Nephron (organoid): ENCODE measurements at regions not wholly inside any gene's neighbourhood (a gene's known extent, or its start where the extent isn't known, plus 50 kb on each side); places are given as distances from the start of the nearest gene placed in this dataset.

Experiments
- H3K27ac Mint-ChIP-seq, 3 experiments: 2 replicates each; pipeline ENCODE4 v1.8.0; 2020; ENCODE audit warnings: mixed read lengths in 3 of 3, mild to moderate bottlenecking in 2 of 3, moderate library complexity in 1 of 3
- H3K27me3 Mint-ChIP-seq: 2 replicates; pipeline ENCODE4 v1.8.0; 2021; ENCODE audit warnings: low read depth, mild to moderate bottlenecking, moderate library complexity, mixed read lengths
- H3K36me3 Mint-ChIP-seq: 2 replicates; pipeline ENCODE4 v1.8.0; 2020; ENCODE audit warnings: low read depth, mixed read lengths
- H3K4me1 Mint-ChIP-seq: 2 replicates; pipeline ENCODE4 v1.8.0; 2020; ENCODE audit warnings: mixed read lengths
- H3K4me3 Mint-ChIP-seq, 3 experiments: 2 replicates each; pipeline ENCODE4 v1.8.0; 2020; ENCODE audit warnings: mild to moderate bottlenecking in 3 of 3, mixed read lengths in 3 of 3, moderate library complexity in 2 of 3
- H3K9me3 Mint-ChIP-seq: 2 replicates; pipeline ENCODE4 v1.8.0; 2020; ENCODE audit warnings: mixed read lengths
- TF ChIP-seq, protein P1 (sequence below), 3 experiments: fragments of 200-600 bp; sonication (generic); IDR thresholded peaks; one replicate each; pipeline ENCODE4 v1.5.0; 2021; ENCODE audit warnings: antibody characterized with exemption in 3 of 3; ENCODE audit not compliant: unreplicated experiment in 3 of 3

DNA sequence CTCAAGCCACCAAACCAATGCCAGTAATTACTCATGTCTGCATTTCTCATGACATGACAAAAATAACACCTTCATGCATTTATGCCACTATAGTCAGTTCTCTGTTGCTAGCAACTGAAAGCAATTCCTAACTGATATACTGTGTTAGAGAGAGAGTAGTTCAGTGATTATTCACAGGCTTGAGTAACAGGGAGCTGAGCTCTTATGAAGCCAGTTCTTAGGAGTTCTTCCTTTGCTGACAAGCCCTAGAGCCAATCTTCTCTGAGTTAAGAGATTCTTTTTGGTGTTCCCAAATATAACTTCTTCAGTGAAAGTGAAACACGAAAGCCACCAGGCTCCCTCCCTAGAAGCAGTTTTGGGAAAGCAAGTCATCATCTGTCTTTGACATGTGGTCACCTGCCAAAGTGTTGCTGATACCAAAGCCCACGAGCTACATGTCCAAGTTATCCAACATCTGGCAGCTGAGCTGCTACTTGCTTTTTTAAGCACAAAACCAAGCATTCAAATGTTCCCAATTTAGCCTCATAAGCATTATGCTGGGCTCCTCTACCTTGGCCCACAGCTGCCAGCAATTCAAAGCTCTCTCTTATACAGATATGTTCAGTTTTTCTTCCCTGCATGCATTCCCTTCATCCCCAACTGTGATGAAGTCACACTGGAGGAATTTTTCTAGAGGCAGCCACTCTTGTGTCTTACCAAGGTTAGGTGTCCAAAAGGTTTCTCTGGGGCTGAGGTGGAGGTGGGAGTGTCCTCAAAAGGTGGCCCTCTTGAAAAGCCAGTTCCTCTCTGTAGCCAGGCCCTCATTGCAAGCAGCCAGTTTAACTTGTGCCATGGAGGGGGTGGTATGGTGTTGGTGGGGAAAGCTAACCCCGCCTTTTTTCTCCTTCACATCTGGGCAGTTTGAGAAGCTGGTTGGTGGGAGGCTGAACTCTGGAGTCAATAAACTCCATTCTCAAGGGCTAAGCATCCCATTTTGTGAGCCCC is 92.7 kb upstream of the ARMC2 start:
- Mint-ChIP-seq H3K9me3 (no peaks in the 10 kb centered on the region), H3K4me1 (peaks cover 48% of the 10 kb centered on the region), H3K27ac (no peak overlapping the region), H3K27me3 (peaks cover 8% of the 10 kb centered on the region), H3K36me3 (no peaks in the 10 kb centered on the region), H3K4me3 (no peak overlapping the region)
- TF ChIP-seq, protein P1, sequence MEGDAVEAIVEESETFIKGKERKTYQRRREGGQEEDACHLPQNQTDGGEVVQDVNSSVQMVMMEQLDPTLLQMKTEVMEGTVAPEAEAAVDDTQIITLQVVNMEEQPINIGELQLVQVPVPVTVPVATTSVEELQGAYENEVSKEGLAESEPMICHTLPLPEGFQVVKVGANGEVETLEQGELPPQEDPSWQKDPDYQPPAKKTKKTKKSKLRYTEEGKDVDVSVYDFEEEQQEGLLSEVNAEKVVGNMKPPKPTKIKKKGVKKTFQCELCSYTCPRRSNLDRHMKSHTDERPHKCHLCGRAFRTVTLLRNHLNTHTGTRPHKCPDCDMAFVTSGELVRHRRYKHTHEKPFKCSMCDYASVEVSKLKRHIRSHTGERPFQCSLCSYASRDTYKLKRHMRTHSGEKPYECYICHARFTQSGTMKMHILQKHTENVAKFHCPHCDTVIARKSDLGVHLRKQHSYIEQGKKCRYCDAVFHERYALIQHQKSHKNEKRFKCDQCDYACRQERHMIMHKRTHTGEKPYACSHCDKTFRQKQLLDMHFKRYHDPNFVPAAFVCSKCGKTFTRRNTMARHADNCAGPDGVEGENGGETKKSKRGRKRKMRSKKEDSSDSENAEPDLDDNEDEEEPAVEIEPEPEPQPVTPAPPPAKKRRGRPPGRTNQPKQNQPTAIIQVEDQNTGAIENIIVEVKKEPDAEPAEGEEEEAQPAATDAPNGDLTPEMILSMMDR (IDR thresholded peaks at IDR 0.05; ENCODE audit: unreplicated experiment in 3 of 3), result no peak

DNA sequence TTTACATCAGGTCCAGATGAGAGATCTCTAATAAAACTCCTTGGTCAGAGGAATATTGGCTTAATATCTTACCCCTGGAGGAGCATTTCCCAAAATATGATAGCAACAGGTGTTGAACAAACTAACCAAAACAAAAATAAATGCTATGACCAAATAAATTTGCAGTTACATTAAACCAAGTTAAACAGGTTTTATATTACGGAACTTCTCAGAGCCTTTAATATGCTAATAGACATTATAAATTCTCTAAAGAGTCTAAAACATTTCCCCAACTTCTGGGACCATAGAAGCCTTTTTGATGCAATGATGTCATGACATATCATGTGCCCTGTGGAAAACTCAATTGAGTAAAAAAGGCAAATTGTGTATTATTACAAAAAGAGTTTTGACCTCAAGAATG is 90.9 kb upstream of the ARMC2 start:
- H3K9me3 Mint-ChIP-seq, result no peaks in the 10 kb centered on the region
- H3K27ac Mint-ChIP-seq, result no peak overlapping the region
- no peak overlapping the region for H3K4me3 Mint-ChIP-seq
- H3K27me3 Mint-ChIP-seq, result peaks cover 12% of the 10 kb centered on the region
- peaks cover 46% of the 10 kb centered on the region for H3K4me1 Mint-ChIP-seq
- H3K36me3 Mint-ChIP-seq, result no peaks in the 10 kb centered on the region
- TF ChIP-seq, protein P1 (IDR thresholded peaks at IDR 0.05; ENCODE audit: unreplicated experiment in 3 of 3), result no peak

GRCh38 chr6:108758884-108759283 is 89.3 kb upstream of the ARMC2 start:
- Mint-ChIP-seq H3K27ac (no peak overlapping the region), H3K4me1 (peaks cover 32% of the 10 kb centered on the region), H3K36me3 (no peaks in the 10 kb centered on the region), H3K4me3 (no peak overlapping the region), H3K27me3 (peaks cover 12% of the 10 kb centered on the region), H3K9me3 (no peaks in the 10 kb centered on the region)
- TF ChIP-seq, protein P1 (IDR thresholded peaks at IDR 0.05; ENCODE audit: unreplicated experiment in 3 of 3), result no peak

- Mint-ChIP-seq H3K27ac (no peak overlapping the region), H3K27me3 (peaks cover 12% of the 10 kb centered on the region), H3K4me1 (peaks cover 23% of the 10 kb centered on the region), H3K4me3 (no peak overlapping the region), H3K9me3 (no peaks in the 10 kb centered on the region), H3K36me3 (no peaks in the 10 kb centered on the region)
- TF ChIP-seq, protein P1 (IDR thresholded peaks at IDR 0.05; ENCODE audit: unreplicated experiment in 3 of 3), result no peak
Measured at GRCh38 chr6:108760126-108761050, 87.8 kb upstream of the ARMC2 start.

DNA sequence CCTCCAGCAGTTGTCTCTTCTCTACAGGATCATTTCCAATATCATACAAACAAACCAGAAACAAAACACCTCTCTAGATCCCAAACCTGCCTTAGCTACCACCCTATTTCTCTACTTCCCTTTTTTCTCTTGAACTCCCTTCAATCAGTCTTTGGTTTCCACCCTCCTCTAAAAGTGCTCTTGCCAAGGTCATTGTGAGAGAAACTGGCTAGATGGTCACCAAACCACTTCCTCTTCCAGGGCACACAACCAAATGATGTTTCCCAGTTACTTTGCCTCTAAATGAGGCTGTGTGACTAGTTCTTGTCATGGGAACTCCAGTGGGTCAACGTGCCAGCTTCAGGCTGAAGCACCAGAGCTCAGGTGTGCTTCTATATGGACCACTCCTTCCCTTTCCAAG is 85.8 kb upstream of the ARMC2 start:
- no peaks in the 10 kb centered on the region for H3K36me3 Mint-ChIP-seq
- H3K27me3 Mint-ChIP-seq, result peaks cover 4% of the 10 kb centered on the region
- no peak overlapping the region for H3K4me3 Mint-ChIP-seq
- TF ChIP-seq, protein P1 (IDR thresholded peaks at IDR 0.05; ENCODE audit: unreplicated experiment in 3 of 3), result no peak
- H3K9me3 Mint-ChIP-seq, result no peaks in the 10 kb centered on the region
- no peak overlapping the region for H3K27ac Mint-ChIP-seq
- H3K4me1 Mint-ChIP-seq, result peaks cover 14% of the 10 kb centered on the region
